Coronary artery (tissue), 2 donors: ENCODE measurements at regions not wholly inside any gene's neighbourhood (a gene's known extent, or its start where the extent isn't known, plus 50 kb on each side); places are given as distances from the start of the nearest gene placed in this dataset.

Experiments used
- DNase-seq: peaks from one replicate; pipeline ENCODE4 v3.0.0-alpha.2; 2017; ENCODE audit warnings: low spot score
- H3K27ac ChIP-seq, 2 donors: fragments of 200-600 bp; sonication (generic); one replicate each; pipeline ENCODE4 v1.5.1; 2016 to 2019
- H3K4me3 ChIP-seq: fragments of 200-600 bp; sonication (generic); 2 replicates; pipeline ENCODE4 v1.5.1; 2016; ENCODE audit warnings: mild to moderate bottlenecking, moderate library complexity
- CTCF ChIP-seq: fragments of 200-600 bp; sonication (generic); IDR thresholded peaks from one replicate; pipeline ENCODE4 v1.5.1; 2019; ENCODE audit warnings: antibody characterized with exemption

- no peak overlapping the region for H3K27ac ChIP-seq
- no peak for TF ChIP-seq CTCF
These were observed 62.5 kb upstream of the DLK1 start for GRCh38 chr14:100664231-100664630.

GRCh38 chr14:100664841-100665510, 61.7 kb upstream of the DLK1 start:
- no peak overlapping the region for H3K4me3 ChIP-seq
- no peak overlapping the region for H3K27ac ChIP-seq
- TF ChIP-seq CTCF: no peak
- DNase-seq: no peak

More at GRCh38 chr14:100664231-100664630, 62.5 kb upstream of the DLK1 start:
- DNase-seq: no peak
- H3K4me3 ChIP-seq: no peak overlapping the region

GRCh38 chr14:100665511-100666032, 61.1 kb upstream of the DLK1 start:
- DNase-seq: no peak
- Histone ChIP-seq H3K27ac (no peak overlapping the region), H3K4me3 (no peak overlapping the region)
- no peak for TF ChIP-seq CTCF

- no peak overlapping the region for H3K27ac ChIP-seq
- no peak for TF ChIP-seq CTCF
- H3K4me3 ChIP-seq: no peak overlapping the region
- no peak for DNase-seq
These were observed 60.3 kb upstream of the DLK1 start for GRCh38 chr14:100666403-100666802.

GRCh38 chr14:100666851-100667250, 59.8 kb upstream of the DLK1 start:
- Histone ChIP-seq H3K27ac (no peak overlapping the region), H3K4me3 (no peak overlapping the region)
- no peak for DNase-seq
- TF ChIP-seq CTCF: no peak

- no peak for TF ChIP-seq CTCF
- Histone ChIP-seq H3K4me3 (no peak overlapping the region), H3K27ac (no peak overlapping the region)
- DNase-seq: no peak
These were observed 59.0 kb upstream of the DLK1 start for GRCh38 chr14:100667656-100668055.

- DNase-seq: no peak
- Histone ChIP-seq H3K27ac (no peak overlapping the region), H3K4me3 (no peak overlapping the region)
- TF ChIP-seq CTCF: no peak
These were observed 58.3 kb upstream of the DLK1 start for GRCh38 chr14:100668352-100668751.
